Common myeloid progenitor, CD34-positive (primary cell): ENCODE measurements at regions not wholly inside any gene's neighbourhood (a gene's known extent, or its start where the extent isn't known, plus 50 kb on each side); places are given as distances from the start of the nearest gene placed in this dataset.
A peak's percentile ranks its signal among the peaks of the same experiment; 100 is the strongest.

Experiments
- CTCF ChIA-PET: fragments of 350-600 bp; sonication (Branson Sonifier 250); formaldehyde crosslinking; loops from one replicate; lab custom pipeline; 2021; ENCODE audit warnings: antibody characterized with exemption; lab: Charles Lee
- POLR2A ChIA-PET: fragments of 350-600 bp; sonication (Branson Sonifier 250); formaldehyde crosslinking; loops from one replicate; lab custom pipeline; 2021; ENCODE audit warnings: antibody characterized with exemption; lab: Charles Lee
- DNase-seq, 3 donors: peaks; one replicate each; pipeline versions ENCODE4 v3.0.0 to v3.0.0-alpha.2; 2013
- H3K27ac ChIP-seq, 2 experiments: 1 replicate in 1 of 2; 2 replicates in 1 of 2; pipeline ENCODE4 v1.7.0; 2013; ENCODE audit warnings: inconsistent platforms in 2 of 2, low read length in 2 of 2, mild to moderate bottlenecking in 2 of 2, low read depth in 1 of 2, moderate library complexity in 1 of 2; ENCODE audit not compliant: severe bottlenecking in 2 of 2, insufficient read depth in 1 of 2, poor library complexity in 1 of 2
- H3K27me3 ChIP-seq, 5 experiments: replicated peaks in 2 of 5; 1 replicate in 3 of 5; 2 replicates in 2 of 5; pipeline versions ENCODE4 v1.6.1 to v1.7.0; 2013; ENCODE audit warnings: low read length in 4 of 5, mild to moderate bottlenecking in 2 of 5, moderate library complexity in 2 of 5, inconsistent platforms in 1 of 5; ENCODE audit not compliant: insufficient read depth in 5 of 5, control insufficient read depth in 4 of 5
- H3K36me3 ChIP-seq, 4 experiments: 1 replicate in 2 of 4; 2 replicates in 2 of 4; pipeline versions ENCODE4 v1.6.1 to v1.7.0; 2013; ENCODE audit warnings: low read length in 3 of 4, control low read depth in 1 of 4, mild to moderate bottlenecking in 1 of 4; ENCODE audit not compliant: control insufficient read depth in 4 of 4, insufficient read depth in 4 of 4
- H3K4me1 ChIP-seq, 4 experiments: 1 replicate in 3 of 4; 2 replicates in 1 of 4; pipeline versions ENCODE4 v1.6.1 to v1.7.1; 2013; ENCODE audit warnings: low read length in 3 of 4, mild to moderate bottlenecking in 3 of 4, control low read depth in 1 of 4, inconsistent platforms in 1 of 4, moderate library complexity in 1 of 4; ENCODE audit not compliant: control insufficient read depth in 4 of 4, insufficient read depth in 4 of 4; ENCODE audit errors: control extremely low read depth in 1 of 4
- H3K4me3 ChIP-seq, 7 experiments: 1 replicate in 4 of 7; 2 replicates in 3 of 7; pipeline versions ENCODE4 v1.5.1 to v1.7.0; 2013; ENCODE audit warnings: mild to moderate bottlenecking in 7 of 7, low read length in 6 of 7, moderate library complexity in 6 of 7, inconsistent platforms in 2 of 7, low read depth in 2 of 7, control low read depth in 1 of 7; ENCODE audit not compliant: insufficient read depth in 4 of 7, control insufficient read depth in 1 of 7; ENCODE audit errors: extremely low read depth in 1 of 7
- H3K9me3 ChIP-seq, 5 experiments: 1 replicate in 4 of 5; 2 replicates in 1 of 5; pipeline versions ENCODE4 v1.6.1 to v1.7.1; 2013; ENCODE audit warnings: low read length in 4 of 5, mild to moderate bottlenecking in 2 of 5, inconsistent platforms in 1 of 5, low read depth in 1 of 5, moderate library complexity in 1 of 5; ENCODE audit not compliant: control insufficient read depth in 4 of 5, insufficient read depth in 2 of 5; ENCODE audit errors: control extremely low read depth in 1 of 5
- WGBS: methylation state at CpG from one replicate; pipeline ENCODE4 v1.1.5; 2013; ENCODE audit not compliant: insufficient coverage; 5-methylcytosine and 5-hydroxymethylcytosine counted together

GRCh38 chr14:98172243-98172778 is 1099.7 kb downstream of the BCL11B start:
- ChIA-PET CTCF (no interaction called here), POLR2A (no interaction called here)
- Histone ChIP-seq H3K27ac (no peak overlapping the region), H3K27me3 (peaks cover 0 to 3% (median 2%) of the 10 kb centered on the region in 5 experiments), H3K36me3 (no peaks in the 10 kb centered on the region), H3K9me3 (peaks cover 0 to 3% (median 0%) of the 10 kb centered on the region in 5 experiments), H3K4me1 (peaks cover 0 to 8% (median 0%) of the 10 kb centered on the region in 4 experiments), H3K4me3 (no peak overlapping the region)
- DNase-seq = no peak
- 90% methylated on average over 5 of the region's 5 CpGs for WGBS

GRCh38 chr14:98173305-98173704 is 1098.7 kb downstream of the BCL11B start:
- no peaks in the 10 kb centered on the region for H3K36me3 ChIP-seq
- DNase-seq = peak in 1 of 3 donors; percentile 10
- H3K4me3 ChIP-seq = no peak overlapping the region
- H3K27me3 ChIP-seq = peaks cover 0 to 3% (median 1%) of the 10 kb centered on the region in 5 experiments
- H3K9me3 ChIP-seq = peaks cover 0 to 3% (median 0%) of the 10 kb centered on the region in 5 experiments
- WGBS = 21% methylated on average over 7 of the region's 7 CpGs
- CTCF ChIA-PET = no interaction called here
- H3K27ac ChIP-seq = no peak overlapping the region
- POLR2A ChIA-PET = no interaction called here
- H3K4me1 ChIP-seq = peaks cover 0 to 8% (median 0%) of the 10 kb centered on the region in 4 experiments

GRCh38 chr14:98174041-98174440 is 1098.0 kb downstream of the BCL11B start:
- Histone ChIP-seq H3K27ac (no peak overlapping the region), H3K9me3 (peaks cover 0 to under 1% (median 0%) of the 10 kb centered on the region in 5 experiments), H3K4me3 (no peak overlapping the region), H3K36me3 (no peaks in the 10 kb centered on the region), H3K27me3 (peaks cover 0 to 2% (median 1%) of the 10 kb centered on the region in 5 experiments), H3K4me1 (peaks cover 0 to 8% (median 0%) of the 10 kb centered on the region in 4 experiments)
- whole genome bisulfite sequencing = no CpG with 5 or more reads among the region's 2 CpGs
- POLR2A ChIA-PET = no interaction called here
- no peak for DNase-seq
- CTCF ChIA-PET = no interaction called here

- Histone ChIP-seq H3K27me3 (peaks cover 0 to 4% (median 1%) of the 10 kb centered on the region in 5 experiments), H3K4me1 (peaks cover 0 to 8% (median 0%) of the 10 kb centered on the region in 4 experiments), H3K4me3 (no peak overlapping the region), H3K9me3 (no peaks in the 10 kb centered on the region), H3K27ac (no peak overlapping the region), H3K36me3 (no peaks in the 10 kb centered on the region)
- 97% methylated on average over 3 of the region's 4 CpGs for WGBS
- POLR2A ChIA-PET = no interaction called here
- CTCF ChIA-PET = no interaction called here
- DNase-seq = no peak
These were observed 1096.6 kb downstream of the BCL11B start for GRCh38 chr14:98175436-98175835.

- Histone ChIP-seq H3K27me3 (peaks cover 0 to 4% (median 2%) of the 10 kb centered on the region in 5 experiments), H3K9me3 (no peaks in the 10 kb centered on the region), H3K36me3 (no peaks in the 10 kb centered on the region), H3K27ac (no peak overlapping the region), H3K4me1 (peaks cover 0 to 8% (median 0%) of the 10 kb centered on the region in 4 experiments), H3K4me3 (no peak overlapping the region)
- WGBS = 72% methylated on average over 5 of the region's 5 CpGs
- POLR2A ChIA-PET = no interaction called here
- no peak for DNase-seq
- CTCF ChIA-PET = no interaction called here
These were observed 1096.1 kb downstream of the BCL11B start for GRCh38 chr14:98175881-98176280.

GRCh38 chr14:98176892-98177291 is 1095.1 kb downstream of the BCL11B start:
- Histone ChIP-seq H3K4me3 (no peak overlapping the region), H3K36me3 (no peaks in the 10 kb centered on the region), H3K27ac (no peak overlapping the region), H3K9me3 (no peaks in the 10 kb centered on the region), H3K27me3 (peaks cover 0 to 11% (median 5%) of the 10 kb centered on the region in 5 experiments), H3K4me1 (peaks cover 0 to 8% (median 0%) of the 10 kb centered on the region in 4 experiments)
- WGBS = 100% methylated on average over 1 of the region's 3 CpGs
- DNase-seq = no peak
- ChIA-PET POLR2A (no interaction called here), CTCF (no interaction called here)

- peaks cover 0 to 8% (median 0%) of the 10 kb centered on the region in 4 experiments for H3K4me1 ChIP-seq
- H3K27me3 ChIP-seq = peaks cover 0 to 12% (median 5%) of the 10 kb centered on the region in 5 experiments
- ChIA-PET CTCF (no interaction called here), POLR2A (no interaction called here)
- DNase-seq = no peak
- no peak overlapping the region for H3K4me3 ChIP-seq
- H3K27ac ChIP-seq = no peak overlapping the region
- H3K9me3 ChIP-seq = no peaks in the 10 kb centered on the region
- H3K36me3 ChIP-seq = no peaks in the 10 kb centered on the region
- WGBS = 86% methylated on average over 1 of the region's 1 CpG
These were observed 1094.4 kb downstream of the BCL11B start for GRCh38 chr14:98177551-98177950.
